ENCODE measurements at regions not wholly inside any gene's neighbourhood (a gene's known extent, or its start where the extent isn't known, plus 50 kb on each side); places are given as distances from the start of the nearest gene placed in this dataset.

DNA sequence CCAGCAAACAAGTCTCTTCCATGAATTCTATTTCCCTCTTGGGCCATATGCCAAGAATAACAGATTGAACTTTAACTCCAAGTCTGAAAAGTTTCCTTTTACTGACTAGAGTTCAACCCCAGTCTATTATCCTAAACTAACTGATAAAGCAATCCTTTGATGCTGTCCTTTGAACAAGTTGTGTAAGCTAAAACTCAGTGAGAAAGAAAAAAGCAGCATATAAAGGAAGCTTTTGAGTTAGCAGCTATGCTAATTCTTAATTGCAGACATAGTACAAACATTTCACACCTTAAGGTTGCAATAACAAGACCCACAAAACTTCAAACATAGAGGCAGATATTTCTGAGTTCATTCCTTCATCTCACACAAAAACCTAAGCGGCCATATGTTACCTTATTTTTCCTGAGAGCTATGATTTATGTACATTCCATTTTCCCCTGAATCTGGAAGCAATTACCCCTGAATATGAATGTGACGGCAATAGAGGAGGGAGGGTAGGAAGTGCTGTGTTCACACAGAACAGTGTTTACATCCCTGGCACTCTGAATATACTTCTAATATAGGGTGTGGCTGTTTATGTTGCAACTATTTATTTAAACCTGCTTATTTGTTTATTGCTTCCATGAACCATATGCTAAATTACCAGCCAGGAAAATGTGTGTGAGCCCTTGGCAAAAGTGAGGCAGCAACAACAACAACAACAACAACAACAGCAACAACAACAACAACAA lies 180.6 kb downstream of the IRS1 start:
- 54% methylated on average over 2 of the region's 2 CpGs for WGBS
- H3K27ac ChIP-seq, result no peak overlapping the region
- no peaks in the 10 kb centered on the region for H3K9me3 ChIP-seq
- H3K4me1 ChIP-seq (replicated peaks), result no peaks in the 10 kb centered on the region
- H3K4me3 ChIP-seq, result no peak overlapping the region
- H3K36me3 ChIP-seq, result no peaks in the 10 kb centered on the region
- TF ChIP-seq, protein P1, sequence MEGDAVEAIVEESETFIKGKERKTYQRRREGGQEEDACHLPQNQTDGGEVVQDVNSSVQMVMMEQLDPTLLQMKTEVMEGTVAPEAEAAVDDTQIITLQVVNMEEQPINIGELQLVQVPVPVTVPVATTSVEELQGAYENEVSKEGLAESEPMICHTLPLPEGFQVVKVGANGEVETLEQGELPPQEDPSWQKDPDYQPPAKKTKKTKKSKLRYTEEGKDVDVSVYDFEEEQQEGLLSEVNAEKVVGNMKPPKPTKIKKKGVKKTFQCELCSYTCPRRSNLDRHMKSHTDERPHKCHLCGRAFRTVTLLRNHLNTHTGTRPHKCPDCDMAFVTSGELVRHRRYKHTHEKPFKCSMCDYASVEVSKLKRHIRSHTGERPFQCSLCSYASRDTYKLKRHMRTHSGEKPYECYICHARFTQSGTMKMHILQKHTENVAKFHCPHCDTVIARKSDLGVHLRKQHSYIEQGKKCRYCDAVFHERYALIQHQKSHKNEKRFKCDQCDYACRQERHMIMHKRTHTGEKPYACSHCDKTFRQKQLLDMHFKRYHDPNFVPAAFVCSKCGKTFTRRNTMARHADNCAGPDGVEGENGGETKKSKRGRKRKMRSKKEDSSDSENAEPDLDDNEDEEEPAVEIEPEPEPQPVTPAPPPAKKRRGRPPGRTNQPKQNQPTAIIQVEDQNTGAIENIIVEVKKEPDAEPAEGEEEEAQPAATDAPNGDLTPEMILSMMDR (IDR thresholded peaks at IDR 0.05), result no peak
- TF ChIP-seq POLR2A (IDR thresholded peaks at IDR 0.05) (no peak), POLR2AphosphoS5 (IDR thresholded peaks at IDR 0.05) (no peak)
- H3K27me3 ChIP-seq (replicated peaks; ENCODE audit: insufficient read depth), result no peaks in the 10 kb centered on the region
- intact Hi-C loops (cut with DNase I), result no loop called here
- DNase-seq (ENCODE audit: low spot score), result no peak

DNA sequence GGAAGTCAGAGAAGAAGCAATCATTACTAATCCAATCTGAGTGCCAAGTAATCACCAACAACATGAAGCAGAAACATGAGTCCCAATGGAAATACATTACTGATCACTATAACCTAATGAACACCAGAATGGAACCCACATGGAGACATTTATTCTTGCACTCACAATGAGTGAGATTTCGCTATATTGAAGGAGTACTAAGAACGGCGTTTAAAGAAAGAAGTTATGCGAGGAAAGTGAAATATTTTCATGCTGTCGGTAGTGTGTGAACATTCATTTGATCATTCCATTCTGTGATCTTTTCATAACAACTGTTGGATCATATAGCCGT lies 181.1 kb downstream of the IRS1 start:
- Histone ChIP-seq H3K4me1 (replicated peaks) (no peaks in the 10 kb centered on the region), H3K27me3 (replicated peaks; ENCODE audit: insufficient read depth) (no peaks in the 10 kb centered on the region), H3K27ac (no peak overlapping the region), H3K4me3 (no peak overlapping the region), H3K36me3 (no peaks in the 10 kb centered on the region), H3K9me3 (no peaks in the 10 kb centered on the region)
- 56% methylated on average over 6 of the region's 6 CpGs for WGBS
- intact Hi-C loops (cut with DNase I), result no loop called here
- TF ChIP-seq POLR2A (IDR thresholded peaks at IDR 0.05) (no peak), POLR2AphosphoS5 (IDR thresholded peaks at IDR 0.05) (no peak)
- TF ChIP-seq, protein P1 (IDR thresholded peaks at IDR 0.05), result no peak
- DNase-seq (ENCODE audit: low spot score), result no peak

DNA sequence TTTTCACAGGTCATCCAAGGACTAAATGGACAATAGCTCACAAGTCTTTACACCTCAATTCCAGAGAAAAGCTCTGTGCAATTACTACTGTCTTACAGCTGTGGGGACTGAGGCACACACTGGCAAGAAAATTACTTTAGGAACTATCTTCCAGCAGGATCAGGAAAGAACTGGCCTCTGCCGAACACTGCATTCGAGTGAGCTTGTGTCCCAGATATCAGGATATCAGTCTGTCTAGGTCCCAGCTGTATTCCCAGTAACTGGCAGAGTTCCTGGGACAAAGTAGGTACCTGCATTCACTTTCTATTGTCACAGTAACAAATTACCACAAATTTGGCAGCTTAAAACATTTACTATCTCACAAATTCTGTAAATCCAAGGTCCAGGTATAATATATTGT lies 183.7 kb downstream of the IRS1 start:
- 30% methylated on average over 2 of the region's 2 CpGs for WGBS
- Histone ChIP-seq H3K4me3 (no peak overlapping the region), H3K27me3 (replicated peaks; ENCODE audit: insufficient read depth) (no peaks in the 10 kb centered on the region), H3K4me1 (replicated peaks) (no peaks in the 10 kb centered on the region), H3K27ac (no peak overlapping the region), H3K36me3 (no peaks in the 10 kb centered on the region), H3K9me3 (no peaks in the 10 kb centered on the region)
- no peak for DNase-seq (ENCODE audit: low spot score)
- intact Hi-C loops (cut with DNase I), result no loop called here
- TF ChIP-seq POLR2A (IDR thresholded peaks at IDR 0.05), result no peak
- TF ChIP-seq, protein P1 (IDR thresholded peaks at IDR 0.05), result no peak
- no peak for TF ChIP-seq POLR2AphosphoS5 (IDR thresholded peaks at IDR 0.05)

DNA sequence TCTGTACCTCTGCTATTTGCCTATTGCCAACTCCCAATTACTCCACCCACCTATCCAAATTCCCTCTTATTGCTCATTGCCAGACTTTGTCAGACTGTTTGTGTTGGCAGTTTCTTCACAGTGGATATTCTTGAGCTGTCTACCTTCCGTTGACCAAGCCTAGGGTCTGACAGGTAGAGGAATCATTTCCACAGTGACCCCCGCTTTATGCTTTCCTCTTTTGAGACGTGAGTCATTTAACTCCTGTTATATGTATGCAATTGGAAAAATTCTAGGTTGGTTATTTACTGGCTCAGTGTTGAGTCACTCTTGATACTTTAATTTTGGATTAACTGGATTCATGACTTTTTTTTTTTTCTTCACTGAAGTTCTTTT lies 187.7 kb downstream of the IRS1 start:
- DNase-seq (ENCODE audit: low spot score), result no peak
- Histone ChIP-seq H3K9me3 (no peaks in the 10 kb centered on the region), H3K27ac (no peak overlapping the region), H3K4me3 (no peak overlapping the region), H3K36me3 (no peaks in the 10 kb centered on the region), H3K4me1 (replicated peaks) (no peaks in the 10 kb centered on the region), H3K27me3 (replicated peaks; ENCODE audit: insufficient read depth) (no peaks in the 10 kb centered on the region)
- TF ChIP-seq POLR2A (IDR thresholded peaks at IDR 0.05), result no peak
- TF ChIP-seq, protein P1 (IDR thresholded peaks at IDR 0.05), result no peak
- TF ChIP-seq POLR2AphosphoS5 (IDR thresholded peaks at IDR 0.05), result no peak
- intact Hi-C loops (cut with DNase I), result no loop called here
- WGBS, result 83% methylated on average over 3 of the region's 3 CpGs

DNA sequence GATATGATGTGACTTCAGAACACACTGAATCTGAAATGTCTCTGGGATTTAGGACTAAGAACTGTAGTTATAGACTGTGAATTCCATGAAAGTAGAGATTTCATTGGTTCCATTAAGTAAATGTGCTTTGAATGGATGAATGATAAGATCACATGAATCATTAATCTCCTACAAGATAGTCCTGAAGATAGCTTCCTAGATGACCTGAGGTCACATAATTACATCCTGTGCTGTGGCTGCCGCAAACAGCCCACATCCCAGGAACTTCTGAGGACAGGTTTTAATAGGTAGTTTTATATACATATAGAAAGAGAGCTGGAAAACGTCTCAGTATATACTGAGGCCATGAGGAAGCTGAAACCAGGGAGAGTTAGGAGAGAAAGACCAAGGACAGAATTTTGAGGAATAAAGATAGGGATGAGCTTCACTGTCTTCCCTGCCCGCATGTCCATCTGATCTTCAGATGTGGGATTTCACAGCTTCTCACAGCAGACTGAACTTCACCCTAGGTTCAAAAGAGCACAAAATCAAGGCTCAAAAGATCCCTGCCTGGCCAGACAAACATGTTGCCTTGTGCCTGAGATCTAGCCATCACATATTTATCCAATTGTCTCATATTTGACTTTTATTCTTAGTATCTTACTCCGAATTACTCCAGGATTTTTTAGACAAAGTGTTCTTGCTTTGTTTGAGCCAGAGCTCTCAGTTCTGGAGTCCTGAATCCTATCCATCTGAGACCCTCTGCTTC lies 188.2 kb downstream of the IRS1 start:
- DNase-seq (ENCODE audit: low spot score), result no peak
- Histone ChIP-seq H3K27ac (no peak overlapping the region), H3K4me1 (replicated peaks) (no peaks in the 10 kb centered on the region), H3K4me3 (no peak overlapping the region), H3K36me3 (no peaks in the 10 kb centered on the region), H3K9me3 (no peaks in the 10 kb centered on the region), H3K27me3 (replicated peaks; ENCODE audit: insufficient read depth) (no peaks in the 10 kb centered on the region)
- intact Hi-C loops (cut with DNase I), result no loop called here
- TF ChIP-seq, protein P1 (IDR thresholded peaks at IDR 0.05), result no peak
- TF ChIP-seq POLR2AphosphoS5 (IDR thresholded peaks at IDR 0.05) (no peak), POLR2A (IDR thresholded peaks at IDR 0.05) (no peak)
- 83% methylated on average over 4 of the region's 4 CpGs for WGBS
